Fibroblast of skin of left biceps (primary cell): ENCODE measurements at regions not wholly inside any gene's neighbourhood (a gene's known extent, or its start where the extent isn't known, plus 50 kb on each side); places are given as distances from the start of the nearest gene placed in this dataset.

ENCODE experiments used
- DNase-seq, 2 experiments: peaks; one replicate each; pipeline ENCODE4 v3.0.0-alpha.2; 2013; ENCODE audit warnings: low read depth in 2 of 2

DNA sequence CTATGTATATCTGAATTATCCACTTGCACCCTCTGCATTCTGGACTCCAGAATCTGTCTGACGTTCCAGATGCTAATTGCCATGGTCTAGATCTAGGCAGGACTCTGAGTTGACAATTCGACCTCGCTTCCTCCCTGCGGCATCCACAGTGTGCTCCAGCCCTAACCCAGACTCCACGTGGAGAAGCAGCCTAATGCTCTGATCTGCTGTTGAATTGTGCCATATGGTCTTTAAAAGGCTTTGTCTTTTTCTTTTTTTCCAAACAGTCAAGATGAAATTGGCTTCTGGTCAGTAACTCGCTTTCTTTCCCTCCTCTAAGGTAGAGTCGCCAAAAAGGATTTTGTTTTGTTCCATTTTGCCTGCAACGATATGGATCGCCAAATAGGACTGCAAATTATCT is 752.6 kb upstream of the ID2 start:
- DNase-seq = no peak

DNA sequence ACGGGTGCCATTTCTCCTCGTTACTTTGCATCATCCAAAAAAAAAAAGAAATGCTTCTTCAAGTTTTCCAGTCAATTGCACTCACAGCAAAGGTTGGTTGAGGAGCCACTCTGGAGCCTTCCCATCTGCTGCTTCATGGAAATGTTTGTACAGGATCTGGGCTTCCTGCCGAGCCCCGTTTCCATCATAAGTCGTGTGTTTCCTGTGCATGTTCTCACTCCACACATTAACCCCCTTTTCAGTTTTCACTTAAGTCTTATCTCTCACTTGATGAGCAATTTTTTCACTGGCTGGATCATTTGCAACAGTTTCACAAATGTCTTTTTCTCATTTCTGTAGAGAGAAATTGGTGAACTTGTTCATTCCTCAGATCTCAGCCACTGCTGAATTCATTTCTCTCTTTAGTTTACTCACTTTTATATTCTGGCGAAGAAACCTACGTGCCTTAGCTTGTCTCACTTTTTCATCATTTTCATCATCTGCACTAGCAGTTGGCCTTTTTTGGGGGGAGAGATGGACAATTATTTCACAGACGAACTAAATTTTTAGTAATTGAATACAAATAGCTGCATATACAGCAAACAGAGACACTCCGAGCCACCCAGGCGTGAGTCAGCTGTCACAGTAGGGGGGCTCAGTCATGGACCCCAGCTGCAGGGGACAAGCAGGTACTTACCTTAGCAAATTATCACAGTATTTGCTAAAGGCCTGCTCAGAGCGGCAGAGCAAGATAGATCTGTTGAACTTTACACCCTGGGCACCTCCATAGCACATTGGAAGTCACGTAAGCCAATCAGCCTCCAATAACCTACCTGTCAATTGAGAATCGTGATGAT is 750.8 kb upstream of the ID2 start:
- peak; percentile 39 to 49 for DNase-seq

DNA sequence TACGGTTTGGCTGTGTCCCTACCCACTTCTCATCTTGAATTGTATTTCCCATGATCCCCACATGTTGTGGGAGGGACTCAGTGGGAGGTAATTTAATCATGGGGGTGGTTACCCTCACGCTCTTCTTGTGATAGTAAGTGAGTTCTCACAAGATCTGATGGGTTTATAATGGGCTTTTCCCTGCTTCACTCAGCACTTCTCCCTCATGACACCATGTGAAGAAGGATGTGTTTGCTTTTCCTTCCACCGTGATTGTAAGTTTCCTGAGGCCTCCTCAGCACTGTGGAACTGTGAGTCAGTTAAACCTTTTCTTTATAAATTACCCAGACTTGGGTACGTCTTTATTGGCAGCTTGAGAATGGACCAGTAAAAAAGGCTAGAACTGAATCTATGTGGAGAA is 750.0 kb upstream of the ID2 start:
- DNase-seq = no peak

DNA sequence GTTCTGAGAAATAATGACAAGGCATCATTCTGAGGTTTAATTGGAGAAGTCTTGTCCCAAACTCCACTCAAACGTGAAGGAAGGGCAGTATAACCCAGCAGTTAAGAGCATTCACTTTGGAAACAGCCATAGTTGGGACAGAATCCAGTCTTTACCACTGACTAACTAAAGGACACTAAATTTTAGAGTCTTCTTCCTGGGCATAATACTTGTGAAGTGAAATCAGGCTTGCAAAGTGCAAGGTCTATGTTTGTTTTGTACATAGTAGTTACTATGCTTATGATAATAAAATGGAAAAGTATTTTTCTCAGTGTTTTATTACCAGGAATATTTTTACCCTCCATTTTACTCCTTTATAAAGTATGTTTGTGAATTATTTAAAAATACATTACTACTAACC is 748.2 kb upstream of the ID2 start:
- no peak for DNase-seq

DNA sequence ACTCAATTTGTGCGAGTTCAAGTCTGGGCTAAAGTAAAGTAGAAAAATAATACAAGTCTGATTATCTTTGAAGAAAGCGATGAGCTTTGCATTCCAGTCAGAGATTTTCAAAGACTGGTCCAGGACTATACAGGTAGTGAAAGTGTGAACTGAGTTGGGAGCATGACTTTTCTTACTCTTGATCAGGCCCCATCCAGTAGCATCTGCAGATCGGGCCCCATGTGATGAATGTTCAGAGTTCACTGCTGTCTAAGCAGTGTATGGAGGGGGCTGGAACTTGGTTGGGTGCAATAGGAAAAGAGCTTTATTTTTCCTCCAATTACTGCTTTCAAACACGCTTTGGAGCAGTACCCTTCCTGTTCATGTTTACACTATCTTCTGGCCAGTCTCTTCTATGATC is 747.4 kb upstream of the ID2 start:
- DNase-seq = no peak

DNA sequence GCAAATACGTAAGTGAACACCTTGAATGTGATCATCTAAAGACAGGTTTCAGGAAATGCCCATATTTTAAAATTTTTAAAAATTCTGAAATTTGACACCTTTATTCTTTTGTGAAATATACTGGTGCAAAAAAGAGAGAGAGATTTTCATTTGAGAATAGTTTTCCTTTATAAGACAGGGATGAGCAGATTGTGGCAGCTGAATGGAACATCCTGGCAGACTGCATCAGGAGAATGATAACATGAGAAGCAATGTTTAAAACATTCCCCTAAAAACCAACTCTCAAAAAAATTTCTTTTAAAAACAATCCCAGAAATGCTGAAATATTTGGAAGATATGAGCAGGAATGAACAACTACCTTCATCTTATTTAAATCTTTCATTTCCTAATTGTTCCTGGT is 744.8 kb upstream of the ID2 start:
- DNase-seq = no peak

DNA sequence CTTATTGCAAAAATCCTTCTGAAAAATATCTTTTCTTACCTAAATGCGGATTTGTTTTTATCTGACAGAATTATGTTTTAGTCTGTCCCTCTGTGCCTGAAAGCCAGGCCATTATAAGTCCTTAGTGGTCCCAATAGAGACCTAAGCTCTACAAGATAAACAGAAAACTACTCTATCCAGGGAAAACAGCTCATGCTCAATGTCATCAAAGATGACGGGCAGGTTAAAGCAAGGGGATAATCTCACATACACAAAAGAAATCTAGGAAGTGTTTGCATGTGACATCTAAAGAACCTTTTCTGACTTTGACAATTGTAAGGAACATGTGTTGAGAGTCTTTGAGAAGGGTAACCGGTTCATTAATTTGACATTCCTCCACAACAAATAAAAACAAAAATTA is 741.1 kb upstream of the ID2 start:
- DNase-seq = no peak

DNA sequence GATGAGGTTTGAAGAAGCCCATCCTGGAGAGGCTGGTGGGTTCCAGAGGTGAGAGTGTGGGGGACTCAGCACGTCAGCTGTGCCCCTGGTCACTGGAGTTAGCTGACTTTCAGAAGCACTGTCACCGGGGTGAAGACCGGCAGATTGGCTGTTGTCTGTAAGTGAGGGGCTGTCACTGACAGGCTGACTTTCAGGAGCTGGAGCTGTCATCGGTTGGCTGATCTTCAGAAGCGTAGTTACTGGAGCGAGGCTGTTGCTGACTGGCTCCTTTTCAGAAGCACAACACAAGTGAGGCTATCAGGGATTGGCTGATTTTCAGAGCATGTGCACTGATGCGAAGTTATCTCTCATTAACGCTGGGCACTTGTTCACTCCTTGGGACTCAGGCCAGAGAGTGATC is 738.4 kb upstream of the ID2 start:
- DNase-seq = no peak

DNA sequence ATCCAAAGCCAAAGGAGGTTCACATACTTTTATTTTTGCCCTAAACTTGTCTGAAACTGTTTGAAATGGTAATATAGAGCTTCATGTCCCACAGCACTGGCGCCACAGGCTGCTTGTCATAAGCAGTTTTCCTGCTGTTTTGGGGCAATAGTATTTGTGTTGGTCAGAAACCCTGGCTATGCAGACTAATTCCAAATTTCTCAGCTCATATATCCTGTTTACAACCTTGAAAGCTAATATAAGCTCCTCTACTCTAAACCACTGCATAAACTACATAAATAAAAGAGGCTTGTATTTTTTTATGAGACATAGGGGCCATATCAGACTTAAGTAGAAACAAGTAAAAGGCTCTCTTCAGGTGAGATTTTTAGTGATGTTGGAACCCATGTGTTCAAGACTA is 736.8 kb upstream of the ID2 start:
- DNase-seq = no peak

DNA sequence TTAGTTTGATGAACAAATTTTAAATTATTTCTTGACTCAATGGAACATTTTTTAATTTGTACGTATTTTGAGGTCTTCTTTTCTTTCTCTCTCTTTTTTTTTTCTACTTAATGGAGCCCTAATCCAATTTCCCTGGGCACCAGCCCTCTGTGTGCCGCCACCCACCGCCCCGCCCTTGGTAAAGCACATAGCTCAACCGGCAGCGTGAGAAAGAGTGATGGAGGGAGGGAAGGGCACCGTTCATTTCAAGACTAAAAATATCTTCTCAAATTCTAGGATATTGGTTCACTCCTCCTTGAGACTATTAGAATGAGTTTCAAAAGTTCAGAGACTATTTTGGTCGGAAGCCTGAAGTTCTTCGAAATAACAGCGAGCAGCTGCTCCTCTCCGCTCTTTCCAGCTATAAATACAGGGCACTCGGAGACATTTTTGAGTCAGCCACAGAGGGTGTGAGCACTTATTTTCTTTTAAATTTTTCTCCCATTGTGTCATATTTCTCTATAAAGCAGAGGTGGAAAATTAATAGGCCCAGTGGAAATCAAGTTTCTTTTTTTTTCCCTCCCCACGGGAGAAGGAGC is 731.7 kb upstream of the ID2 start:
- DNase-seq = no peak

DNA sequence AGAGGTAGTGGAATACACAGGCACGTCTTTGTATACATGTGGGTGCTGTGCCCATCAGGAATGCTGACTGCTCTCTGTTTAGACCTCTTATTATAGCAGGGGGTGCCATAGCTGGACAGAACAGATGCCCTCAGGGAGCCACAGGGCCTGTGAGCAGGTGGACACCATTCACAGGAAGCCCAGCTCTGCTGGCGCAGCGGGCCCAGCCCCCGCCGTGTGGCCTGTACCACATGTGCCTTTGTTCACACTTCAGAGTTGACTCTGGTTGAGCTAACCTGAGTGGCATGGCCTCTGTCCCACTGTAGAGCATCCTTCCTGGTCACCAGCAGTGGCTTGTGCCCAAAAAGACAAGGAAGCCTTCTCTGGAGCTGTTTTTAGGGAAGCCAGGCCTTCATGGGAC is 730.9 kb upstream of the ID2 start:
- DNase-seq = no peak

DNA sequence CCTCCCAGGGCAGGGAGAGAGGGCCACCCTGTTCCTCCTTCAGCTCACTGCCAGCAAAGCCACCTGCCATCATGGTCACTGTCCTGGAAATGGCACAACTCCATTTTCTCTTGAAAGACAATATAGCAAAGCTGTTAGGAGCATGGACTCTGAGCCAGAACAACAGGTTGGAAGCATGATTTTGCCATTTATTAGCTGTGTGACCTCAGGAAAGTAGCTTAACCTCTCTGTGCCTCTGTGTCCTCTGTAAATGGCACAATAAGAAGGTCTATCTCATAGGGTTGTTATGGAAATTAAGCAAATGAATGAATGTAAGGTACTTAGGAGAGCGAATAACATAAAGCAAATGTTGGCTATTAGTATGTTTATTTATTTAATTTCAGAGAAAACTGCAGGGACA is 730.4 kb upstream of the ID2 start:
- no peak for DNase-seq

DNA sequence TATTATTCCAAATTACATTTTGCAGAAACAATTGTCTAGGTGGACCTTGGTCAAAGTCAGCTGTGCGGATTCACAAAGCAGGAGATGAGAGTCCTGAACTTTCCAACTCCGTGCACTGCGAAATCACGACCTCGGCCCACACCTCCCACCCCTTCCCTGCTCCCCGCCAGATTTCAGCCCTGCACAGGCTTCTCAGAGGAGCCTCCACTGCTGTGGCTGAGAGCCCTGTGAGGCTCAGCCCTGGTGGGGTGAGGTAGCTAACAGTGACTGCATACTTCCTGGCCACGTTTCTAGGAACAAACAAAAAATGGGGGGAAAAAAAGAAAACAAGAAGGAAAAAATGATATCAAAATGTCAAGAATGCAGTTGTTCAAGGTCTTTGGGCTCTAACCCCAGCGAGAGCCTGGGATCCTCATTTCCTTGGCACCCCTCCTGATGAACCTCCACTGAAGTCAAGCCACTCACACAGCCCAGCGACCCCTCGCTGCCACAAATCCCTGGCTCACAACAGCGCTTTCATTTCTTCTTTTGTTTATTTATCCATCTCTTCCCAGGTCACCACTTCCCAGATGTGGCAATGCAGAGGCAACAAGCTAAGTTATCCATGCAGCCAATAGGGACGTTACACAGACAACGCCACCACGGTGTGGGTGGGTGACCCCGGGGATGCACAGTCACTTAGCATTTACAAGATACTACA is 729.7 kb upstream of the ID2 start:
- DNase-seq = no peak

DNA sequence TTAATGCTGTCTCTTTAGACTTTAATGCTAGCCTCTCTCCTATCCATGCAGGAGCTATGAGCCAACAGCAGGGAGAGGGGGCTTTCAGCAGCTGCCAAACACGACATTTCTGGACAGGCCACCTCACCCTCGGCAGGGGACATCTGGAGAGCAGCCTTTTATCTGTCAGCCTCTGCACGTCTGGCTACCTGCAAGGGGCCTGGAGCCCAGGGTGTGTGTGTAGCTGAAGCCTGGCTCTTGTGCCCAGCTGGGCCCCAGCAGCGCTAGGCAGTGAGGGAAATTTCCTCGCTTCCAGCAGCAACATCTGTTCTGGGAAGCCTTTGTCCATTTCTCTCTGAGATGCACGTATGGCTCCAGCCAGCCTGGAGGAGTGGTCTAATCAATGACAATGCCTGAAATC is 728.7 kb upstream of the ID2 start:
- no peak for DNase-seq

DNA sequence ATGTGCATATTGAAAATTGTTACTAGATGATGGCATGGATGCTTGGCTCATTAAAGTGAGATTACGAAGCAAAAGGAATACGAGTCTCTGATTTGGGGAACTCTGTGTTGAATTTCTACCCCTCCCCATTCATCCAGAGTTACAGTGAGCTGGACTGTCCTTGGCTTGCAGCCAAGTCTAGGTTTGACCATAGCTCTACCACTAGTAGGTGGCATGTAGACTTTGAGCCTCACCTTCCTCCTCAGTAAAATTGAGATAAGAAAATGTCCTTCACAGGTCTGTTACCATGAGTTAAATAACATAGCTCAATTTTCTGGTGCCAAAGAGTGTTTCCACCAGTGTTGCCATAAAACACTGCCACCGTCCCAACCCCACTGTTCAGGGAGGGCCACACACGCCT is 727.6 kb upstream of the ID2 start:
- no peak for DNase-seq

DNA sequence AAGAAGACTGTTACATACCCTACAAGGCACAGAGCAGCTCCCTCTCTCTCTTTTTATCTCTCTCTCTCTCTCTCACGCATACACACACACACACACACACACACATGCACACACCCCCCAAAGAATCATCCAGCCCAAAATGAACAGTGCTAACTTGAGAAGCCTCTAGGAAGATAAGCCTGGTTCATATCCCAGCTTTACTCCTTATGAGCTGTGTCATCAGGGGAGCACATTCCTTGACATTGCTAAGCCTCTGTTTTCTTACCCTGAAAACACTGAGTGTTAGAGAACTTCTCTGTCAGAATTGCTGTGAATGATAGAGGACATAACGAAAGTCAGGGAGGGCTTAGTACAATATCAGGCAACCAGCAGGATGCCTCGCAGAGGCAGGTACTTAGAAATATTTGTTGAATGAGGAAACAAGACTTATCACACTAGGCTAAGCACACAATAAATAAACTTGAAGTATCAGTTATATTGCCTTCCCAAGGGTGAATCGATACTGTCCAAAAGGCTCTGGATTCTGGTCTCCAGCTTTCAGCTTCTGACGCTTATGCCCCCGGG is 725.6 kb upstream of the ID2 start:
- DNase-seq = no peak

DNA sequence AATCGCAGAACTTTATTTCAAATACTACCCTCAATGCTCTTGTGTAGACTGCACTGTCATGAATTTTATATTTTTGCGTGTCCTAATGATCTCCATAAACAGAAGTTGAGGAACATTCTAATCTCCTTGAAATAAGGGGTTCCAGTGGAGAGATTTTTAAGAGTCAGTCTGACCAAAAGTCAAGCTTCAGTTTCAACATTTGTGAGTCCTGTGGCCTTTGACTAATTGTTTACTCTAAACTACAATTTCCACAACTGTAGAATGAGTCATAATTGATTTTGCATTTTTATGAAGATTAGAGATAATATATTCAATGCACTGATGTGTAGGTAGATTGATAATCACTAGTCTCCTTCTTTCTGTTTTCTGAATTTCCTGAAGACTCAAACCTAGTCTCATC is 720.3 kb upstream of the ID2 start:
- DNase-seq = no peak

DNA sequence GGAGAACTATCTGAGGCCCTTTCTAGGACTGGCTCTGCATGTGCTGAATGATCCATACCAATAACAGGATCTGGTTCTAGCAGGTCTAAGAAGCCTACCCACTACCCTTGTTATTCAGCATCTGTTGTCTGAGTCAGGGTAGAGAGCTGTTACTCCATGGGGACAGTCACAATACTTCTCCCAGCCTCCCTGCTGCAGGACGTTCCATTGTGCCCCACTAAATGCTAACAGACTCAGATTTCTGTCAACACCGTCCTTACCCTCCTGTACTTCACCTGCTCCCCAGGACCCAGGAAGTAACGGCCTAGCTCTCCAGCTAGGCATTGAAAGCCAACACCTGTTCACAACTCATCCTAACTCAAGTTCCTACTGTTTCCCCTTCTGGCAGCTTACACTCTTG is 719.7 kb upstream of the ID2 start:
- DNase-seq = no peak

DNA sequence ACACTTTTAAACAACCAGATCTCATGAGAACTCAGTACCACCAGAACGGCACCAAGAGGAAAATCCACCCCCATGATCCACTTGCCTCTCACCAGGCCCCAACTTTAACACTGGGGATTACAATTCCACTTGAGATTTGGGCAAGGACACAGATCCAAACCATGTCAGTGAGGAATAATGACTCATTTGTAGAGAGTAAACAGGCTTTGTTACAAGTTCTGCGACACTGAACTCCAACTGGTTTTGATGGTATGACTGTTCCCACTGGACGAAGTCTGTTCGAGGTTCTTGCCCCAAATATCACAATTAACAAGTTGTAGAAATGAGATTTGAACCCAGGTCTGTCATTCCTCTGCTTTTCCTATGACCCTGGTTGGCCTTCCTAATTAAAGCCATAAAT is 718.1 kb upstream of the ID2 start:
- no peak for DNase-seq

DNA sequence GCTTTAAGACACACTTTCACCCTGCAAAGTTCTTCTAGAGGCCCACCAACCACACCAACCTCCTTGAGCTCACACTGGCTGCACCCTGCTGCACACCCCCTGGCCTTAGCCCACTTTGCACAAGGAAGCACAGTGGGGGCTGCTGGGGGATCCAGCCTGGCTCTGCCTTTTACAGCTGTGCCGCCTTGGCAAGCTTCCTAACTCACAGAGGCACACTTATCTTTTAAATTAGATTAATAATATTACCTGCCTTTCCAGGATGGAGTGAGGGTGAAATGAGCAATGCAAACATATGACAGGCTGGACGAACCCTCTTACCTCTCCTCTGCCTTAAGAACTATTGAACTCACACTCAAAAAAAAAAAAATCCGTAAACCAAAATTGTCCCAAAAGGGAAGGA is 715.8 kb upstream of the ID2 start:
- no peak for DNase-seq

DNA sequence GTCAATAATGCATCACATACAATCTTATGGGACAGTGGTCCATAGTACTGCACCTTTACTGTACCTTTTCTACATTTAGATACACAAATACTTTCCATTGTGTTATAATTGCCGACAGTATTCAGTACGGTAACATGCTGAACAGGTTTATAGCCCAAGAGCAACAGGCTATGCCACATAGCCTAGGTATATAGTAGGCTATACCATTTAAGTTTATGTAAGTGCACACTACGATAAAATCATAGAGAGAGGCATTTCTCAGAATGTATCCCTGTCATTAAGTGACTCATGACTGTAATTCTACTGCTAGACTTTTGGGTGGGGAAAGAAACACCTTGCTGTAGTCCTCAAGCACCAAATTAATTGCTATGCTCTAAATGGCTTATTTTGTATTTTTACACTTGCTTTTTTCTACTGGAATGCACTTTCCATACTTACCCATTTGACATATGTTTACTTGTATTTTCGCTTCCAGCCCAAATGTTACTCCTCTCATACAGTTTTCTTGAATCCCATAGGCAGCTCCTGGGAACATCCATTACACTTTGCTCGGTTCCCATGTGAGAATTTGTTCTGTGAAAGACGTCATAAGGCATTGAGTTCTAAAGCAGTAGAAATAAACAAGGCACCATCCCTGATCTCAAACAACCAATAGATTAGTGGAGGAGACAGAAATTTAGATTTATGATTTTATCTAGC is 714.0 kb upstream of the ID2 start:
- no peak for DNase-seq

DNA sequence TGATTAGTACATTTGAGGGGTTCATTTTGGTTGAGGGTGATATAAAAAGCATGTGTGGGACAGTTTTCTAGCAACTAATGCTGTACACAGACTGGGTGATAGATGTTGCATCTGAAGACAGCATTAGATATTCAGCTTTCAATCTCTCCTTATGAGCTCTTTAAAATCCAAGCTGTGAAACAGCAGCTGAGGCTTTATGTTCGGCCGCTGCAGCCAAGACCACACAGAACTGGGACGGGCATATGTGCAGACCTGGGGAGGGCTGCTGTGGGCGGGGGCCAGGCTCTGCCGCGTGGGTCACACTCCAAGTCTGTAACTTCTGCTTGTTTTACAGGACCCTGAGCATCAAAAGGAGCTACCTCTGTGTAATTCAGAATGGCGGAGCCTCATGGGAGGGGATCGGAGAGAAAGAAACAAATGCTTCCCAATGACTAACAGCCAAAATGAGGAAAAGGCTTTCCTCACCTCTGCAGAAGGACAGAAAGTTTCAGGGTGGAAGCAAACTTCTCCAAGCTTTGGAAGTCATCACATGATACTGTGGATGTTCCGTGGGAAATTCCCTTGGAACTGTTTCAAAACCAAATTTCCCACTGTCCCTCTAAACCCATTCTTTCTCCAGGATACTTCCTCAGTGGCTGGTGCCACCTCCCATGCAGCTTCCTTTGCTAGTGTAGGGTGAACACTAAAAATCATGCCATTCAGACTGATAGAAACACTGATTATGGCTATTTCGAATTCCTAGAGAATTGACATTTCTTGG is 711.9 kb upstream of the ID2 start:
- no peak for DNase-seq
